ENCODE measurements at regions not wholly inside any gene's neighbourhood (a gene's known extent, or its start where the extent isn't known, plus 50 kb on each side); places are given as distances from the start of the nearest gene placed in this dataset.
"Not testable (repeated sequence)": the region's sequence is repeated elsewhere in the genome, so short reads cannot be mapped to it uniquely, and the experiment has no call there.

DNA sequence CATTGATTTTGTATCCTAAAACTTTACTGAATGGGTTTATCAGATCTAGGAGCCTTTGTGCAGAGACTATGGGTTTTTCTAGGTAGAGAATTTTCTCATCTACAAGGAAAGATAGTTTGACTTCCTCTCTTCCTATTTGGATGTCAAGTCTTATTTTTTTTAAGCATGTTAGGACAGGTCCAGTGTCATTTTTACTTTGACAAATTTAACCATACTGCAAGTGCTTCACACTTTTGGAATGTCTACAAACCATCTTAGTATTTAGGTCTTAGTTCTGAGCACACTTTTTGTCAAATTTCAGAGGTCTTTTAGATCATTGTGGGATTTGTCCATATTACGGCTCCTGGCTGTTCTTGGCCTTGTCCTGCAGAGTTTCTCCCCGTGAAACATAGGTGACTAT is 715.2 kb upstream of the RAG2 start:
- Histone ChIP-seq H3K79me2 (ENCODE audit: insufficient read depth) (no peaks in the 10 kb centered on the region), H3K9me3 (ENCODE audit: low read depth) (no peaks in the 10 kb centered on the region), H3K9ac (no peak overlapping the region), H3K4me3 (no peak overlapping the region), H3K4me2 (ENCODE audit: unreplicated experiment) (no peak overlapping the region), H3K27ac (no peak overlapping the region), H3K27me3 (replicated peaks; ENCODE audit: insufficient read depth) (no peaks in the 10 kb centered on the region), H3K36me3 (ENCODE audit: low read depth) (no peaks in the 10 kb centered on the region), H4K20me1 (ENCODE audit: insufficient read depth) (no peaks in the 10 kb centered on the region), H3K9me2 (ENCODE audit: insufficient read depth) (no peaks in the 10 kb centered on the region), H3K4me1 (ENCODE audit: insufficient read depth) (no peaks in the 10 kb centered on the region), H2AFZ (no peak overlapping the region), H3F3A (ENCODE audit: insufficient read depth) (no peaks in the 10 kb centered on the region)
- WGBS, 2 experiments (ENCODE audit: low coverage in 1 of 2, low lambda C conversion rate in 2 of 2, missing lambda C conversion rate in 2 of 2): 12 to 19% methylated on average over 2 of the region's 2 CpGs
- DNase-seq: no peak
- in situ Hi-C loops (cut with MboI): no loop called here
- TF ChIP-seq EZH2phosphoT487 (IDR thresholded peaks at IDR 0.05; ENCODE audit: insufficient read depth, low read depth) (no peak), EZH2 (IDR thresholded peaks at IDR 0.05; ENCODE audit: insufficient read depth, poor library complexity, severe bottlenecking) (no peak)

DNA sequence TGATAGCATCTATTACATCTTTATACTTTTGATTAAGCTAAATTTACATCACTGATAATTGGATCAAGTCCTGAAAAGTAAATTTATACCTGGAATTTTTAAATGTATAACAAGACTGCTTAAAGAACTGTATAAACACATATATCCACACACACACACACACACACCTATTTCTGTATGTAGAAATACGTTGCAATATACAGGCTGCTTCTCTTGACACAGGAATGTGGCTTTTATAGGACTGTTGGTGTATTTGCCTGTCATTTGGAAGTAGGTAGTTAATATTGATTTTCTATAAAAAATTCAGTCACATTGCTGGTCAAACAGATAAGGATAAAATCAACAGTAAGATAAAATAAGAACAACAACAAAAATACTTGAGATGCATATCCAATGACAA is 708.5 kb upstream of the RAG2 start:
- H3K4me3 ChIP-seq: no peak overlapping the region
- TF ChIP-seq EZH2 (IDR thresholded peaks at IDR 0.05; ENCODE audit: insufficient read depth, poor library complexity, severe bottlenecking) (no peak), EZH2phosphoT487 (IDR thresholded peaks at IDR 0.05; ENCODE audit: insufficient read depth, low read depth) (no peak)
- H3K9me3 ChIP-seq (ENCODE audit: low read depth): no peaks in the 10 kb centered on the region
- H3K36me3 ChIP-seq (ENCODE audit: low read depth): no peaks in the 10 kb centered on the region
- H3K4me2 ChIP-seq (ENCODE audit: unreplicated experiment): no peak overlapping the region
- no peak for DNase-seq
- no peaks in the 10 kb centered on the region for H3K9me2 ChIP-seq (ENCODE audit: insufficient read depth)
- H2AFZ ChIP-seq: no peak overlapping the region
- in situ Hi-C loops (cut with MboI): no loop called here
- H3K4me1 ChIP-seq (ENCODE audit: insufficient read depth): no peaks in the 10 kb centered on the region
- no peaks in the 10 kb centered on the region for H3F3A ChIP-seq (ENCODE audit: insufficient read depth)
- H3K27ac ChIP-seq: no peak overlapping the region
- WGBS, 2 experiments (ENCODE audit: low coverage in 1 of 2, low lambda C conversion rate in 2 of 2, missing lambda C conversion rate in 2 of 2): 0 to 4% methylated on average over 1 of the region's 1 CpG
- H3K9ac ChIP-seq: no peak overlapping the region
- no peaks in the 10 kb centered on the region for H4K20me1 ChIP-seq (ENCODE audit: insufficient read depth)
- H3K27me3 ChIP-seq (replicated peaks; ENCODE audit: insufficient read depth): no peaks in the 10 kb centered on the region
- H3K79me2 ChIP-seq (ENCODE audit: insufficient read depth): no peaks in the 10 kb centered on the region

DNA sequence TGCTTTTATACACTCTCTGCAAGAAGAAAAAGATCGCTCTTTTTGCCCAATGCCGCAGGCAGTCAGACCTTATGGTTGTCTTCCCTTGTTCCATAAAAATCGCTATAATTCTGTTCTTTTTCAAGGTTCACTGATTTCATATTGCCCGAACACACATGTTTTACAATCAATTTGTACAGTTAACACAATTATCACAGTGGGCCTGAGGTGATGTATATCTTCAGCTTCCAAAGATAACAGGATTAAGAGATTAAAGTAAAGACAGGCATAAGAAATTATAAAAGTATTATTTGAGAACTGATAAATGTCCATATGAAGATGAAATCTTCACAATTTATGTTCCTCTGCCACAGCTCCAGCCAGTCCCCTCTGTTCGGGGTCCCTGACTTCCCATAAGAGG is 703.4 kb upstream of the RAG2 start:
- in situ Hi-C loops (cut with MboI): not testable (repeated sequence)

DNA sequence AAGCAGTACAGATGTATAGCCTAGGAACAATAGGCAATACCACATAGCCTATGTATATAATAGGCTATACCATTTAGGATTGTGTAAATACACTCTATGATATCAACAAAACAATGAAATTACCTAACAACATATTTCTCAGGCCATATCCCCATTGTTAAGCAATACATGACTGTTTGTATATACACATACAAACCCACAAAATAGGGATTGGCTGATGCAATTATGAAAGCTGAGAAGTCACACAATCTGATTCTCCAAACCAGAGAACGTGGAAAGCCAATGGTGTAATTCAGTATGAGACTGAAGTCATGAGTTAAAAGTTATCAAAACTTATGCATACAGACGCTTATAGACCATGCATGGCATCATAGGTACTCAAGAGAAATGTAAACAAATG is 700.1 kb upstream of the RAG2 start:
- H3K9me2 ChIP-seq (ENCODE audit: insufficient read depth): no peaks in the 10 kb centered on the region
- WGBS, 2 experiments (ENCODE audit: low coverage in 1 of 2, low lambda C conversion rate in 2 of 2, missing lambda C conversion rate in 2 of 2): 0 to 8% methylated on average over 2 of the region's 2 CpGs

More for the DNA sequence above, 703.4 kb upstream of the RAG2 start:
- H3K27me3 ChIP-seq (replicated peaks; ENCODE audit: insufficient read depth); H3K79me2 ChIP-seq (ENCODE audit: insufficient read depth); H3K4me2 ChIP-seq (ENCODE audit: unreplicated experiment); H3K9me2 ChIP-seq (ENCODE audit: insufficient read depth); H3K27ac ChIP-seq; H2AFZ ChIP-seq; H3F3A ChIP-seq (ENCODE audit: insufficient read depth); H3K9ac ChIP-seq; H4K20me1 ChIP-seq (ENCODE audit: insufficient read depth); H3K4me1 ChIP-seq (ENCODE audit: insufficient read depth); H3K4me3 ChIP-seq; DNase-seq; H3K9me3 ChIP-seq (ENCODE audit: low read depth); H3K36me3 ChIP-seq (ENCODE audit: low read depth): not testable (repeated sequence)
- whole genome bisulfite sequencing, 2 experiments (ENCODE audit: low coverage in 1 of 2, low lambda C conversion rate in 2 of 2, missing lambda C conversion rate in 2 of 2): 32 to 35% methylated on average over 5 of the region's 5 CpGs

DNA sequence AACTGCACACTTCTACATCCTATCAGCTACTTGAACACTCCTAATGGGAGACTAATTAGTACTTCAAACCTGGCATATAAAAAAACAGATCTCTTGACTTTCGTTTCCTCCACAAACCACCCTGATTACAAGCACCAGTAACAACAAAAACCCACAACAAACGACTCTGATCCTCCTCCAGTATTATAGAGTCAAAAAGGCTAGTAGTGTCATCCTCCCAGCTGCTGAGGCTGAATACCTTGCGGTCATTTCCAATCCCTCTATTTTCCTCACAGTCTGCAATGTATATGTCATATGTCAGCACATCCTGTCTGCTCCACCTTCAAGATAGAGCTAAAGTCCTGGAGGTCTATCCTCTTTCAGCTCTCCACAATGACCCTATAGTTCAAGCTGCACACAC is 688.9 kb upstream of the RAG2 start:
- Histone ChIP-seq H3F3A (ENCODE audit: insufficient read depth) (no peaks in the 10 kb centered on the region), H3K4me3 (no peak overlapping the region), H2AFZ (no peak overlapping the region), H3K27ac (no peak overlapping the region), H3K9me2 (ENCODE audit: insufficient read depth) (no peaks in the 10 kb centered on the region), H3K9me3 (ENCODE audit: low read depth) (no peaks in the 10 kb centered on the region), H4K20me1 (ENCODE audit: insufficient read depth) (no peaks in the 10 kb centered on the region), H3K4me1 (ENCODE audit: insufficient read depth) (no peaks in the 10 kb centered on the region), H3K27me3 (replicated peaks; ENCODE audit: insufficient read depth) (no peaks in the 10 kb centered on the region), H3K79me2 (ENCODE audit: insufficient read depth) (no peaks in the 10 kb centered on the region), H3K36me3 (ENCODE audit: low read depth) (no peaks in the 10 kb centered on the region), H3K4me2 (ENCODE audit: unreplicated experiment) (no peak overlapping the region), H3K9ac (no peak overlapping the region)
- TF ChIP-seq EZH2 (IDR thresholded peaks at IDR 0.05; ENCODE audit: insufficient read depth, poor library complexity, severe bottlenecking) (no peak), EZH2phosphoT487 (IDR thresholded peaks at IDR 0.05; ENCODE audit: insufficient read depth, low read depth) (no peak)
- WGBS, 2 experiments (ENCODE audit: low coverage in 1 of 2, low lambda C conversion rate in 2 of 2, missing lambda C conversion rate in 2 of 2): 9 to 13% methylated on average over 3 of the region's 3 CpGs
- no peak for DNase-seq
- in situ Hi-C loops (cut with MboI): no loop called here

More for the DNA sequence above, 700.1 kb upstream of the RAG2 start:
- Histone ChIP-seq H3F3A (ENCODE audit: insufficient read depth) (no peaks in the 10 kb centered on the region), H3K4me2 (ENCODE audit: unreplicated experiment) (no peak overlapping the region), H3K27me3 (replicated peaks; ENCODE audit: insufficient read depth) (no peaks in the 10 kb centered on the region), H3K9ac (no peak overlapping the region), H3K27ac (no peak overlapping the region), H3K36me3 (ENCODE audit: low read depth) (no peaks in the 10 kb centered on the region), H3K9me3 (ENCODE audit: low read depth) (no peaks in the 10 kb centered on the region), H3K4me1 (ENCODE audit: insufficient read depth) (no peaks in the 10 kb centered on the region), H2AFZ (no peak overlapping the region), H3K79me2 (ENCODE audit: insufficient read depth) (no peaks in the 10 kb centered on the region), H3K4me3 (no peak overlapping the region), H4K20me1 (ENCODE audit: insufficient read depth) (no peaks in the 10 kb centered on the region)
- DNase-seq: no peak
- no peak for TF ChIP-seq EZH2 (IDR thresholded peaks at IDR 0.05; ENCODE audit: insufficient read depth, poor library complexity, severe bottlenecking)
- no peak for TF ChIP-seq EZH2phosphoT487 (IDR thresholded peaks at IDR 0.05; ENCODE audit: insufficient read depth, low read depth)
- in situ Hi-C loops (cut with MboI): no loop called here

Measured in GM23248 (cell line).